ENCODE measurements at regions not wholly inside any gene's neighbourhood (a gene's known extent, or its start where the extent isn't known, plus 50 kb on each side); places are given as distances from the start of the nearest gene placed in this dataset.
"Not testable (repeated sequence)": the region's sequence is repeated elsewhere in the genome, so short reads cannot be mapped to it uniquely, and the experiment has no call there.

DNA sequence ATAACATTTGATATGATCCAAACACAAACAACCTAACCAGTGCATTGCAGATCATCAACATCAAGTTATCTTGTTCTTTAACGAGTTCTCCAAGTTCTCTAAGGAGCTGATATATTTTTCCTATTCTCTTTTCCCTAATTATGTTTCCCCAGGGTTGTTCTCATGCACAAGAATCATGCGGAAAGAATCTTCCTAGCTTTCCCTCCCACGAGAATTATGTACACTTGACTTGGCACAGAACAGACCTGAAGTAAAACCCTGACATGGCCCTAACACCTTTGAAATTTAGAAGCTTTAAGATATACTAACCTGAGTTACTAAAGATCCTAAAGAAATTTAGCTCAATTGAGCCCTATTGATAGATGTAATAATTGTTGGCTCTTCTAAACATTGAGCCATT lies 110.7 kb upstream of the FST start:
- no peak for DNase-seq

DNA sequence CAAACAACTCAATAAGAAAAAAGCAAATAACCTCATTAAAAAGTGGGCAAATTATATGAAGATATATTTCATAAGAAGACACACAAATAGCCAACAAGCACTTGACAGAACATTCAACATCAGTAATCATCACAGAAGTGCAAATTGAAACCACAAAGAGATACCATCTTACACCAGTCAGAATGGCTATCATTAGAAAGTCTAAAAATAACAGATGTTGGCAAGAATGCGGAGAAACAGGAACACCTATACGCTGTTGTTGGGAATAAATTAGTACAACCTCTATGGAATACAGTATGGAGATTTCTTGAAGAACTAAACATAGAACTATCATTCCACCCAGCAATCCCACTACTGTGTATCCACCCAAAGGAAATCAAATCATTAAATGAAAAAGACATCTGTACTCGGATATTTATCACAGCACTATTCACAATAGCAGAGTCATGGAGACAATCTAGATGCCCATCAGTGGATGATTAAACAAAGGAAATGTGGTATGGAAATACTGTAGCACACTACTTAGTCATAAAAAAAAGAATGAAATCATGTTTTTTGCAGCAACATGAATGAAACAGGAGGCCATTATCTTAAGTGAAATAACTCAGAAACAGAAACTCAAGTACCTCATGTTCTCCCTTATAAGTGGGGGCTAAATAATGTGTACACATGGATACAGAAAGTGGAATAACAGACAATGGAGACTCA lies 106.8 kb upstream of the FST start:
- no peak for DNase-seq

DNA sequence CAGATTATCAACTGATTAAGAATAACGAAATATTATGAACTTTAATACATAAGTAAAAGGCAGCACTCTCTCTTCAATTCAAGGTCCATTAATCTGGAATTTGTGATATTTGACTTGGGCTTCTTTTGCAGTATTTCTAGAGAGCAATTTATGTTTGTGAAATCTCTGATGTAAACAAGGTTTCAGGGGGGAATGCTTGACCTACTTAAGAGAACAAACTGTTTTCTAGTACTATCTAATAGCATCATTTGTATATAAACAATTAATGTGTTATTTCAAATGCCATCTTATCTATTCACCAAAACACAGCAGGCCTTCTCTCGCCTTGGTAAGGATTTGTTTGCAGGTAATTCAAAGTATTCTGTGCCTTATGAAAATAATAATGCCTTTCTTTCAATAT lies 103.6 kb upstream of the FST start:
- DNase-seq: no peak

GRCh38 chr5:53378190-53378589 lies 102.2 kb upstream of the FST start:
- DNase-seq: no peak

- DNase-seq: no peak
Observed at GRCh38 chr5:53378590-53379247, 101.7 kb upstream of the FST start.

DNA sequence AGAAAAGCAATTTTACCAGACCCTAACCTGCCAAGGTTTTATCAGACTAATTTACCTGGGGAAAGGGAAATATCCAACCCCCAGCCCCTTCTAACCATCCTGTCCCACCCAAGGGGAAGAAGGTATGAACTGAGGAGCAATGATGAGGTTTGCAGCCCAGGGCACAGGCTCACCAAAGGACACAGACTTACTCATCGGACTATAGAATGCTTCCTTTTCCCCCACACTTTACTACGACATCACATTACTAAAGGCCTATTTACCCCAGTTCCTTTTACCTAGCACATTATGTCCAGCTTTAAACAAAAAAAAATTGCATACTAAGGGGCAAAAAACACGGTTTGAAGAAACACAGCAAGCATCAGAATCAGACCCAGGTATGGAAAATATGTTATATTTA lies 94.1 kb upstream of the FST start:
- no peak for DNase-seq

DNA sequence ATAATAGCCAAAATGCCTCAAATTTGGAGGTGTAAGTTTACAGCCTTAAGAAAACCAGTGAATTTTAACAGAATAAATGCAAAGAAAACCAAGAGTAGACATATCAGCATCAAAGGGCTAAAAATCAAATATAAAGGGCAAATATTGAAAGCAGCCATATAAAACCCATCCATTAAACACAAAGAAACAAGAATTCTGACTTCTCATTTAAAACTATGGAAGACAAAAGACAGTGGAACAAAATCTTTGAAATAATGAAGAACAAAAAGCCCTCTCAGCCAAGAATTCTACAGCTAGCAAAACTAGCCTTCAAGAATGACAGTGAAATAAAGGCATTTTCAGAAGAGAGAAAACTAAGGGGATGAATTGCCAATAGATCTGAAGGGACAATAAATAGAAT lies 91.3 kb upstream of the FST start:
- DNase-seq: no peak

- DNase-seq: no peak
Observed at GRCh38 chr5:53392073-53392472, 88.4 kb upstream of the FST start.

DNA sequence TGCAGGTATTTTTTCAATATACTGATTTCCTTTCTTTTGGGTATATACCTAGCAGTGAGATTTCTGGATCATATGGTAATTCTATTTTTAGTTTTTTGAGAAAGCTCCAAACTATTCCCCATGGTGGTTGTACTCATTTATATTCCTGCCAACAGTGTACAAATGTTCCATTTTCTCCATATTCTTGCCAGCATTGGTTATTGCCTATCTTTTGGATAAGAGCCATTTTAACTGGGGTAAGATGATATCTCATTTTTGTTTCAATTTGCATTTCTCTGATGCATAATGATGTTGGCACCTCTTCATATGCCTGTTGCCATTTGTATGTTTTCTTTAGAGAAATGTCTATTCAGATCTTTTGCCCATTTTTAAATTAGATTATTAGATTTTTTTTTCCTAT lies 85.6 kb upstream of the FST start:
- no peak for DNase-seq

DNA sequence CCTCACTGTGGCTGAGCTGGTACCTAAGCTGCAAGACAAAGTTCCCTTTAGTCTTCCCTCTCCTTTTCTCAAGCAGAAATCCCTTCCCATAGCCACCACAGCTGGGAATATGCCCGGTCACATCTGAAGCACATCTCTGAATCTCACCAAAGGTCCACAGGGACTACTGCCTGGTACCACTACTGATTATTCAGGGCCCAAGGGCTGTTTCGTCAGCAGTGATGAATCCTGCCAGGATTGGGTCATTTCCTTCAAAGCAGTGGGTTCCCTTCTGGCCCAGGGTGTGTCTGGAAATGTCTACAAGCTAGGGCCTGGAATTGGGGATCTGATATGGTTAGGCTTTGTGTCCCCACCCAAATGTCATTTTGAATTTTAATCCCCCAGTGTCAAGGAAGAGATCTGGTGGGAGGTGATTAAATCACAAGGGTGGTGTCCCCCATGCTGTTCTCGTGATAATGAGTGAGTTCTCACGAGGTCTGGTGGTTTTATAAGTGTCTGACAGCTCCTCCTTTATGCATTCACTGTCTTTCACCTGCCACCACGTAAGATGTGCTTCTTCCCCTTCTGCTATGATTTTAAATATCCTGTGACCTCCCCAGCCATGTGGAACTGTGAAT lies 83.2 kb upstream of the FST start:
- no peak for DNase-seq

GRCh38 chr5:53397845-53398244 lies 82.6 kb upstream of the FST start:
- DNase-seq: no peak

- DNase-seq: no peak
Observed at GRCh38 chr5:53399926-53400697, 80.3 kb upstream of the FST start.

DNA sequence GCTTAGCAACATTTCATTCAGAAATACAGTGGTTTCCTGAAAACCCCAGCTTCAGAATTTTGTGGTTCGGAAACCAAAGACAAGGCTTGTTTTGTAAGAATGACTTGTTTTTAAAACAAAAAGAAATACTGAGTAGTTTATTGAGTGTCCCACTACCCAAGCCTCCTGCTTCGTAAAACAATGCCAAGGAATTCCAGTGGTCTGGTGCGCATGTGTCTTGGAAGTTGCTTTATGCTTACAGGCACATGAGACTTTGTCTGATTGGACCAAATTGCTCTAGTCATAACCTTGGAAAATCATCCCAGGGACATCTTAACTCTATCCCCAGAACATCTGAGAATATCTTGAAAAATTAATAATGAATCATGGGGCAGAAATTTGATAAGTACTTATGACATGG lies 77.1 kb upstream of the FST start:
- DNase-seq: no peak

DNA sequence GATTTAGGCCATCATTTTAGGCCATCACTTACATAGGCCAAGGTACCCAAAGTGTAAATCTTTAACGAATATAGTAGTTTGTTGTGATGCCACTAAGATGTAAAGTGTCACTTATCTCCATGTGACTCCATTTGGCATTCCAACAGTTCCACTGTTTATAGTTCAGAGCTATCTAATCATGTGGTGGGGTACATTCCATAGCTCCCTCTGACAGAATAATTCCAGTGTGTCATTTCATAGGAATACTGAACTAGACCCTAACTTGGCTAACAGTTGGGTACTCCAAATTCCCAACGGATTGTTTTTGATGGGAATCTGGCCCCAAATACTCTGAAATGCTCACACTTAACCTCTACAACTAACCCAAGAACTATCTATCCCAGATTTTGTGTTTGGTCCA lies 76.7 kb upstream of the FST start:
- DNase-seq: no peak

- no peak for DNase-seq
Observed at GRCh38 chr5:53405396-53405795, 75.0 kb upstream of the FST start.

- DNase-seq: no peak
Observed at GRCh38 chr5:53406630-53407316, 73.7 kb upstream of the FST start.

DNA sequence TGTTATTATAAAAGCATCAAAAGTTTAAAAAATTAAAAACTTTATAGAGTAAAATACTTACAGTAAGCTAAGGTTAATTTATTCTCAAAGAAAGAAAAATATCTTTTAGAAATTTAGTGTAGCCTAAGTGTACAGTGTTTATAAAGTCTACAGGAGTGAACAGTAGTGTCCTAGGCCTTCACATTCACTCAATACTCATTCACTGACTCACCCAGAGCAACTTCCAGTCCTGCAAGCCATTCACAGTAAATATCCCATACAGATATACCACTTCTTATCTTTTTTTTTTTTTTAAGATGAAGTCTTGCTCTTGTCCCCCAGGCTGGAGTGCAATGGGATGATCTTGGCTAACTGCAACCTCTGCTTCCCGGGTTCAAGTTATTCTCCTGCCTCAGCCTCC lies 73.1 kb upstream of the FST start:
- DNase-seq: no peak

DNA sequence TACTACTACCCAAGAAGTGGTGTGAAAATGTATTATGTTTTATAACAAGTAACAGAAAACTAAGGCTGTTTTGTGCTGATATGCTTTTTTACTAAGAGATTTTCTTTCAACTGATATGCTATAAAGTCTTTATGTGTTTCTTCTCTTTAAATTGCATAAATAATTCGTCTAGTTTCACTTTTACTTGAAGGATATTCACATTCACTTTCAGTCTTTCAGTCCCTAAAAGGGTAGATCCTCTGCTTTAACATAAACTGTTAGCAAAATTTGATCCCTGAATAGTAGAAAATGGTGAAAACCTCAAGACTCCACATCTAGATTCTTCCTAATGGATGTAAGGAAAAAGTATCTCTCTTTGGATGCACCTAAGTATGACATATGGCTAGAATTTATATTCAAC lies 69.0 kb upstream of the FST start:
- DNase-seq: no peak

GRCh38 chr5:53412499-53412898 lies 67.9 kb upstream of the FST start:
- DNase-seq: not testable (repeated sequence)

DNA sequence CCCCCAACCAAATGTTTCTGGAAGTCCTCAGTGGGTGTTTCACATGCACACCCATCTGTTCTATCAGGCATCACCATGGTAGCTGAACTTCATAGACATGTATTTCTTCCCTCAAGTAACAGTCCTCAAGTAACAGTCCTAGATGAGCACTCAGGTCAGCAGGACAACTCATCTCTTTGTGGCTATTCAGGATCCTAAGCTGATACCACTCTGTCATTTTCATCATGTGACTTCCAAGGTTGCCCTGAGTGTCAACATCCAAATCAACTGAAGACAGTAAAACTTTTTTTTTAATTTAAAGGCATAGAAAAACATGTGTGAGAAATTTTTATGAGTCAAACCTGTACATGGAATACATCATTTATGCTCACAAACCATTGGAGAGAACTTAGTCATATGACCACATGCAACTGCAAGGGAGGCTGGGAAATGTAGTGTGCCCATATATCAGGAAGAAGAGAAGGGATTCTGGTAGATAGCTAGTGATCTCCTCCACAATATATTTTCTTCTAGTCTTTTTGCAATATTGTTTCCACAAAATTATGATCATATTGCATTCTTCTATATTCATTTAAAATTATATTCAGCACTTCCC lies 64.2 kb upstream of the FST start:
- DNase-seq: no peak

GRCh38 chr5:53418409-53418808 lies 62.0 kb upstream of the FST start:
- DNase-seq: no peak

GRCh38 chr5:53418826-53419658 lies 61.4 kb upstream of the FST start:
- no peak for DNase-seq

Measured in NCI-H2081 treated with DMSO at 0.1 percent for 48 hours (cell line).